ENCODE measurements at regions not wholly inside any gene's neighbourhood (a gene's known extent, or its start where the extent isn't known, plus 50 kb on each side); places are given as distances from the start of the nearest gene placed in this dataset.

- no peaks in the 10 kb centered on the region for H3K4me1 ChIP-seq (ENCODE audit: control insufficient read depth, extremely low read depth, insufficient read depth, low read length)
- no peaks in the 10 kb centered on the region for H3K27me3 ChIP-seq (ENCODE audit: control insufficient read depth, extremely low read depth, insufficient read depth, low read length)
- no peak for TF ChIP-seq EZH2 (IDR thresholded peaks at IDR 0.05; ENCODE audit: low read length)
- no peak for TF ChIP-seq CTCF (optimal IDR thresholded peaks at IDR 0.05 in 1 of 3, IDR thresholded peaks at IDR 0.05 in 1 of 3, conservative IDR thresholded peaks at IDR 0.05 in 1 of 3; ENCODE audit: extremely low read depth in 1 of 3, insufficient read depth in 2 of 3, low read length in 3 of 3)
- no peak overlapping the region for H3K9ac ChIP-seq (ENCODE audit: control insufficient read depth, extremely low read depth, insufficient read depth, low read length)
- H3K36me3 ChIP-seq (ENCODE audit: control insufficient read depth in 2 of 2, extremely low read depth in 1 of 2, insufficient read depth in 2 of 2, low read length in 2 of 2) = no peaks in the 10 kb centered on the region
- H3K79me2 ChIP-seq (ENCODE audit: control insufficient read depth, insufficient read depth, low read length) = no peaks in the 10 kb centered on the region
- H3K9me1 ChIP-seq (ENCODE audit: control insufficient read depth, extremely low read depth, insufficient read depth, low read length) = no peaks in the 10 kb centered on the region
- dilution Hi-C loops (cut with MboI; ENCODE audit: extremely low pct_ligation_motif_present, low sequenced_read_pairs) = no loop called here
- H4K20me1 ChIP-seq (ENCODE audit: control insufficient read depth, extremely low read depth, insufficient read depth, low read length) = no peaks in the 10 kb centered on the region
- H3K27ac ChIP-seq (ENCODE audit: control insufficient read depth, insufficient read depth, low read length) = no peak overlapping the region
- H3K4me3 ChIP-seq (ENCODE audit: control insufficient read depth in 2 of 3, extremely low read depth in 1 of 3, insufficient read depth in 2 of 3, low read depth in 1 of 3, low read length in 3 of 3) = no peak overlapping the region
- FAIRE-seq (no peak), DNase-seq (ENCODE audit: low read depth, low spot score) (no peak)
- H3K9me3 ChIP-seq (ENCODE audit: control insufficient read depth, low read depth, low read length) = no peaks in the 10 kb centered on the region
- H2AFZ ChIP-seq (ENCODE audit: control insufficient read depth, low read length) = no peak overlapping the region
- H3K4me2 ChIP-seq (ENCODE audit: control insufficient read depth, extremely low read depth, insufficient read depth, low read depth, low read length) = no peak overlapping the region
Measured at GRCh38 chr4:155512046-155512445, 135.3 kb upstream of the MAP9 start.

GRCh38 chr4:155510771-155511170, 134.0 kb upstream of the MAP9 start:
- no peak overlapping the region for H3K9ac ChIP-seq (ENCODE audit: control insufficient read depth, extremely low read depth, insufficient read depth, low read length)
- dilution Hi-C loops (cut with MboI; ENCODE audit: extremely low pct_ligation_motif_present, low sequenced_read_pairs) = no loop called here

More at GRCh38 chr4:155510771-155511170, 134.0 kb upstream of the MAP9 start:
- no peaks in the 10 kb centered on the region for H3K9me3 ChIP-seq (ENCODE audit: control insufficient read depth, low read depth, low read length)
- H2AFZ ChIP-seq (ENCODE audit: control insufficient read depth, low read length) = no peak overlapping the region
- H3K27me3 ChIP-seq (ENCODE audit: control insufficient read depth, extremely low read depth, insufficient read depth, low read length) = no peaks in the 10 kb centered on the region
- H3K27ac ChIP-seq (ENCODE audit: control insufficient read depth, insufficient read depth, low read length) = no peak overlapping the region
- no peak for TF ChIP-seq EZH2 (IDR thresholded peaks at IDR 0.05; ENCODE audit: low read length)
- no peak for TF ChIP-seq CTCF (optimal IDR thresholded peaks at IDR 0.05 in 1 of 3, IDR thresholded peaks at IDR 0.05 in 1 of 3, conservative IDR thresholded peaks at IDR 0.05 in 1 of 3; ENCODE audit: extremely low read depth in 1 of 3, insufficient read depth in 2 of 3, low read length in 3 of 3)
- H3K9me1 ChIP-seq (ENCODE audit: control insufficient read depth, extremely low read depth, insufficient read depth, low read length) = no peaks in the 10 kb centered on the region
- no peaks in the 10 kb centered on the region for H4K20me1 ChIP-seq (ENCODE audit: control insufficient read depth, extremely low read depth, insufficient read depth, low read length)
- H3K79me2 ChIP-seq (ENCODE audit: control insufficient read depth, insufficient read depth, low read length) = no peaks in the 10 kb centered on the region
- DNase-seq (ENCODE audit: low read depth, low spot score) (no peak), FAIRE-seq (no peak)
- no peaks in the 10 kb centered on the region for H3K36me3 ChIP-seq (ENCODE audit: control insufficient read depth in 2 of 2, extremely low read depth in 1 of 2, insufficient read depth in 2 of 2, low read length in 2 of 2)
- H3K4me1 ChIP-seq (ENCODE audit: control insufficient read depth, extremely low read depth, insufficient read depth, low read length) = no peaks in the 10 kb centered on the region
- no peak overlapping the region for H3K4me3 ChIP-seq (ENCODE audit: control insufficient read depth in 2 of 3, extremely low read depth in 1 of 3, insufficient read depth in 2 of 3, low read depth in 1 of 3, low read length in 3 of 3)
- H3K4me2 ChIP-seq (ENCODE audit: control insufficient read depth, extremely low read depth, insufficient read depth, low read depth, low read length) = no peak overlapping the region
